SK-N-SH treated with all-trans-retinoic acid at 6 μM for 48 hours (cell line): ENCODE measurements at regions not wholly inside any gene's neighbourhood (a gene's known extent, or its start where the extent isn't known, plus 50 kb on each side); places are given as distances from the start of the nearest gene placed in this dataset.

Source experiments
- ATAC-seq: fragments of 200-7000 bp; cut with Tn5 transposase; 3 replicates; pipeline ENCODE4 v1.9.1; 2020; ENCODE audit warnings: mild to moderate bottlenecking, moderate library complexity
- ARNTL ChIP-seq: fragments of 450-650 bp; formaldehyde crosslinking; IDR thresholded peaks from 2 replicates; pipeline ENCODE4 v1.5.0; 2020; ENCODE audit warnings: low read depth, mild to moderate bottlenecking, moderate library complexity, borderline replicate concordance
- BACH2 ChIP-seq: fragments of 250-450 bp; sonication (Bioruptor Pico); IDR thresholded peaks from 2 replicates; pipeline ENCODE4 v1.9.0; 2021; ENCODE audit warnings: mild to moderate bottlenecking, borderline replicate concordance
- CSDC2 ChIP-seq: fragments of 250-450 bp; sonication (Bioruptor Pico); IDR thresholded peaks from 2 replicates; pipeline ENCODE4 v1.5.0; 2020; ENCODE audit warnings: mild to moderate bottlenecking, moderate library complexity
- CSRNP3 ChIP-seq: fragments of 250-450 bp; sonication (Bioruptor Pico); IDR thresholded peaks from 2 replicates; pipeline ENCODE4 v1.5.1; 2021; ENCODE audit warnings: mild to moderate bottlenecking, moderate library complexity
- ESRRG ChIP-seq: fragments of 250-450 bp; sonication (Bioruptor Pico); IDR thresholded peaks from 2 replicates; pipeline ENCODE4 v1.6.1; 2021; ENCODE audit warnings: mild to moderate bottlenecking
- GLIS3 ChIP-seq: fragments of 250-450 bp; sonication (Bioruptor Pico); IDR thresholded peaks from 2 replicates; pipeline ENCODE4 v1.5.0; 2020; ENCODE audit warnings: mild to moderate bottlenecking, moderate library complexity
- ISL1 ChIP-seq: fragments of 250-450 bp; sonication (Bioruptor Pico); IDR thresholded peaks from 2 replicates; pipeline ENCODE4 v2.1.2; 2022; ENCODE audit warnings: mild to moderate bottlenecking, moderate library complexity
- OSR1 ChIP-seq: fragments of 250-450 bp; sonication (Bioruptor Pico); IDR thresholded peaks from 2 replicates; pipeline ENCODE4 v1.8.0; 2022; ENCODE audit warnings: moderate library complexity, mild to moderate bottlenecking, inconsistent platforms
- POU6F1 ChIP-seq: fragments of 250-450 bp; sonication (Bioruptor Pico); IDR thresholded peaks from 2 replicates; pipeline ENCODE4 v1.8.0; 2021; ENCODE audit warnings: low read depth, mild to moderate bottlenecking, moderate library complexity, borderline replicate concordance
- PPARA ChIP-seq: fragments of 250-450 bp; sonication (Bioruptor Pico); IDR thresholded peaks from 2 replicates; pipeline ENCODE4 v1.5.0; 2020; ENCODE audit warnings: mild to moderate bottlenecking, borderline replicate concordance
- RARB ChIP-seq: fragments of 250-450 bp; sonication (Bioruptor Pico); IDR thresholded peaks from 2 replicates; pipeline ENCODE4 v1.8.0; 2021; ENCODE audit warnings: mild to moderate bottlenecking, moderate library complexity
- SNAI2 ChIP-seq: fragments of 250-450 bp; sonication (Bioruptor Pico); IDR thresholded peaks from 2 replicates; pipeline ENCODE4 v1.5.0; 2020; ENCODE audit warnings: mild to moderate bottlenecking, moderate library complexity
- TCF4 ChIP-seq: fragments of 250-450 bp; sonication (Bioruptor Pico); IDR thresholded peaks from 2 replicates; pipeline ENCODE4 v1.8.0; 2021; ENCODE audit warnings: mild to moderate bottlenecking, moderate library complexity, borderline replicate concordance
- TOX ChIP-seq: fragments of 250-450 bp; sonication (Bioruptor Pico); IDR thresholded peaks from 2 replicates; pipeline ENCODE4 v1.8.0; 2021; ENCODE audit warnings: mild to moderate bottlenecking, moderate library complexity, borderline replicate concordance
- TSHZ2 ChIP-seq: fragments of 250-450 bp; sonication (Bioruptor Pico); IDR thresholded peaks from 2 replicates; pipeline ENCODE4 v1.5.0; 2020; ENCODE audit warnings: mild to moderate bottlenecking, moderate library complexity
- ZC3H10 ChIP-seq: fragments of 250-450 bp; sonication (Bioruptor Pico); IDR thresholded peaks from 2 replicates; pipeline ENCODE4 v1.5.1; 2021; ENCODE audit warnings: mild to moderate bottlenecking, moderate library complexity
- ZFP3 ChIP-seq: fragments of 250-450 bp; sonication (Bioruptor Pico); IDR thresholded peaks from 2 replicates; pipeline ENCODE4 v1.5.0; 2020; ENCODE audit warnings: mild to moderate bottlenecking, moderate library complexity
- ZFP30 ChIP-seq: fragments of 450-650 bp; formaldehyde crosslinking; IDR thresholded peaks from 2 replicates; pipeline ENCODE4 v1.5.0; 2022; ENCODE audit warnings: mild to moderate bottlenecking, moderate library complexity
- ZNF565 ChIP-seq: fragments of 450-650 bp; formaldehyde crosslinking; conservative IDR thresholded peaks from 2 replicates; pipeline ENCODE4 v1.5.0; 2020; ENCODE audit warnings: low read depth, mild to moderate bottlenecking, moderate library complexity

GRCh38 chr10:108410236-108410635 lies 1245.7 kb upstream of the SORCS1 start:
- TF ChIP-seq ISL1 (CRISPR knock-in tag), result no peak
- no peak for TF ChIP-seq GLIS3 (CRISPR knock-in tag)
- TF ChIP-seq TCF4 (CRISPR knock-in tag), result no peak
- no peak for TF ChIP-seq ESRRG (CRISPR knock-in tag)
- TF ChIP-seq CSRNP3 (CRISPR knock-in tag), result no peak
- no peak for TF ChIP-seq ZFP30
- no peak for TF ChIP-seq ZFP3 (CRISPR knock-in tag)

GRCh38 chr10:108409306-108409705 lies 1244.8 kb upstream of the SORCS1 start:
- no peak for ATAC-seq
- no peak for TF ChIP-seq CSDC2 (CRISPR knock-in tag)
- TF ChIP-seq ISL1 (CRISPR knock-in tag), result no peak
- no peak for TF ChIP-seq GLIS3 (CRISPR knock-in tag)
- no peak for TF ChIP-seq ZFP30
- TF ChIP-seq ESRRG (CRISPR knock-in tag), result no peak
- TF ChIP-seq TOX, result no peak
- no peak for TF ChIP-seq ZC3H10 (CRISPR knock-in tag)
- TF ChIP-seq SNAI2 (CRISPR knock-in tag), result no peak
- TF ChIP-seq BACH2 (CRISPR knock-in tag), result no peak
- TF ChIP-seq RARB, result no peak
- TF ChIP-seq POU6F1 (CRISPR knock-in tag), result no peak
- no peak for TF ChIP-seq TSHZ2 (CRISPR knock-in tag)

More at GRCh38 chr10:108410236-108410635, 1245.7 kb upstream of the SORCS1 start:
- no peak for ATAC-seq

GRCh38 chr10:108404155-108404554 lies 1239.6 kb upstream of the SORCS1 start:
- TF ChIP-seq ESRRG (CRISPR knock-in tag), result no peak
- no peak for ATAC-seq

- no peak for TF ChIP-seq OSR1
- TF ChIP-seq ZFP3 (CRISPR knock-in tag), result no peak
- TF ChIP-seq ZC3H10 (CRISPR knock-in tag), result no peak
- ATAC-seq, result no peak
These were observed 1235.0 kb upstream of the SORCS1 start for GRCh38 chr10:108399465-108399864.

- peak; percentile 38 for ATAC-seq
- TF ChIP-seq ZC3H10 (CRISPR knock-in tag) (0 out of 2 replicates have a peak, but pooled peaks have one; percentile 42), SNAI2 (CRISPR knock-in tag) (no peak)
These were observed 1228.6 kb upstream of the SORCS1 start for GRCh38 chr10:108393089-108393488.

- no peak for TF ChIP-seq ARNTL (CRISPR knock-in tag)
- no peak for TF ChIP-seq PPARA (CRISPR knock-in tag)
- TF ChIP-seq ISL1 (CRISPR knock-in tag), result peak; percentile 38; the same call in 1 of the 2 replicates
- TF ChIP-seq ZNF565, result no peak
- no peak for TF ChIP-seq CSDC2 (CRISPR knock-in tag)
- TF ChIP-seq ESRRG (CRISPR knock-in tag), result no peak
- TF ChIP-seq, all 23 proteins: peak for 1
- ATAC-seq, result peak; percentile 76
These were observed 1227.8 kb upstream of the SORCS1 start for GRCh38 chr10:108392286-108392685.
